Subcutaneous abdominal adipose tissue (tissue), 5 donors: ENCODE measurements at regions not wholly inside any gene's neighbourhood (a gene's known extent, or its start where the extent isn't known, plus 50 kb on each side); places are given as distances from the start of the nearest gene placed in this dataset.
"Not testable (repeated sequence)": the region's sequence is repeated elsewhere in the genome, so short reads cannot be mapped to it uniquely, and the experiment has no call there.

Experiments used
- H3K27ac ChIP-seq: one replicate; pipeline ENCODE4 v1.7.0; 2013; ENCODE audit warnings: low read depth, mild to moderate bottlenecking, inconsistent platforms, low read length, moderate library complexity
- H3K27me3 ChIP-seq, 5 donors: one replicate each; pipeline ENCODE4 v1.7.0; 2013; ENCODE audit warnings: low read length in 5 of 5, inconsistent platforms in 1 of 5; ENCODE audit not compliant: control insufficient read depth in 5 of 5, insufficient read depth in 4 of 5
- H3K36me3 ChIP-seq, 5 donors: one replicate each; pipeline ENCODE4 v1.7.0; 2013; ENCODE audit warnings: low read length in 5 of 5; ENCODE audit not compliant: control insufficient read depth in 5 of 5, insufficient read depth in 5 of 5
- H3K4me1 ChIP-seq, 5 donors: one replicate each; pipeline ENCODE4 v1.7.0; 2013; ENCODE audit warnings: low read length in 5 of 5, mild to moderate bottlenecking in 3 of 5, moderate library complexity in 1 of 5; ENCODE audit not compliant: control insufficient read depth in 5 of 5, insufficient read depth in 5 of 5
- H3K4me3 ChIP-seq, 5 donors: one replicate each; pipeline ENCODE4 v1.7.0; 2013; ENCODE audit warnings: low read length in 5 of 5, low read depth in 1 of 5
- H3K9ac ChIP-seq, 5 donors: one replicate each; pipeline ENCODE4 v1.7.0; 2013; ENCODE audit warnings: low read length in 5 of 5, mild to moderate bottlenecking in 4 of 5, moderate library complexity in 3 of 5
- H3K9me3 ChIP-seq, 5 donors: one replicate each; pipeline ENCODE4 v1.7.0; 2013; ENCODE audit warnings: low read length in 5 of 5; ENCODE audit not compliant: control insufficient read depth in 5 of 5
- donor health status: healthy.
- donor health status: healthy.
- donor health status: healthy.
- donor health status: healthy.
- donor health status: healthy.

DNA sequence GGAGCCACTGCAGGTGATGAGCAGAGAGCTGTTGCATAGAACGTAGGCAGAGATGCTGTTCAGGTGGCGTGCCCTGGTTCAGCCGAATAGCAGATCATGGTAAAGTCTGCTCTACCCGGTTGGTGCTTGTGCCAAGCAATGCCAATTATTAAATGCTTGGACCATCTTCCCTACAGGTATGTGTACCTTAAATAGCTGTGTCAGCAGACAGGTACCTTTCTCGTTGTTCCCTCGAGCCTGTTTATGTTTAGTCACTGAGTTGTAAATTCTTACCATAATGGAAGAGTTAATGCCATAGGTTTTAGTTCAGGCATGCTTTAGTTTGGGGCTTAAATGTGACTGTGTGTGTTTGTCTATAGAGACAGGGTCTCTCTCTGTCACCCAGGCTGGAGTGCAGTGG, 112.5 kb upstream of the CPM start:
- Histone ChIP-seq H3K9me3 (no peaks in the 10 kb centered on the region), H3K4me3 (no peak overlapping the region), H3K9ac (no peak overlapping the region), H3K27me3 (no peaks in the 10 kb centered on the region), H3K4me1 (no peaks in the 10 kb centered on the region), H3K36me3 (no peaks in the 10 kb centered on the region), H3K27ac (no peak overlapping the region)

DNA sequence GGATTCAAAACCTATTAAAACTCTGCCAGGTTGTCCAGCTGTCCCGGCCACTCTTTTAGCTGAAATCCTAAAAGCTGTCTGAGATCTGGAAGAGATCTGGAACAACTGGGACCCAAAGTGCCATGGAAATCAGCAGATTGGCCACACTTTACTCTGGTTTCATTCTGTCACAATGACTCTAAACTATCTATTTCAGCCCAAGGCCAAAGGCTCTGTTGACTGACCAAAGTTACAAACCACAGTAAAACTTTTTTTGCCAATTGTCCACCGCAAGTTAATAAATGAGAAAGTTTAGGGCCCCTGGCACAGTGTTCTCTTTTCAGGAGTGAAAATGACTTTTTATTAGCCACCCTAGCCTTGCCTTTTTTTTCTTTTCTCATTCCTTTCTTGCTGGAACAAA, 113.4 kb upstream of the CPM start:
- H3K4me3 ChIP-seq, result no peak overlapping the region
- no peaks in the 10 kb centered on the region for H3K9me3 ChIP-seq
- H3K27me3 ChIP-seq, result no peaks in the 10 kb centered on the region
- H3K9ac ChIP-seq, result no peak overlapping the region
- no peak overlapping the region for H3K27ac ChIP-seq
- H3K36me3 ChIP-seq, result no peaks in the 10 kb centered on the region
- no peaks in the 10 kb centered on the region for H3K4me1 ChIP-seq

GRCh38 chr12:69046920-69047319, 113.9 kb upstream of the CPM start:
- no peaks in the 10 kb centered on the region for H3K27me3 ChIP-seq
- no peak overlapping the region for H3K27ac ChIP-seq

DNA sequence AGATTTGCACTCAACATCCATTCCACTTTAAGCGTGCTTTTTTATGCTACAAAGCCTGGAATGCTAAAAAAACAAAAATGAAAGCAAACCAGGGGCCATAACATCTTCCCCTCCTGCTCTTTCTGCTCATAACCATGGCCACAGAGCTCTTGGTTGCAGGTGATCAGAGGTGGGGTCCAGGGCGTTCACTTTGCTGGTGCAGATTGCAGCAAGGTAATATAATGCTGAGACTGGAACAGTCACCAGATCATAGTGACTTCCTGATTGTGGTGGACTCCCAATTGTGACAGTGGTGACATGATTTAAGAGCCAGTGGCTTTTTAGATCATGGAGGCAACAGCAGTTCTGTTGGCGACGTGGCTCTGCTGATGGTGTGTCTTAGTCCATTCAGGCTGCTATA, 115.0 kb upstream of the CPM start:
- H3K9ac ChIP-seq, result no peak overlapping the region
- H3K4me3 ChIP-seq, result no peak overlapping the region
- no peaks in the 10 kb centered on the region for H3K9me3 ChIP-seq
- no peaks in the 10 kb centered on the region for H3K4me1 ChIP-seq
- H3K36me3 ChIP-seq, result no peaks in the 10 kb centered on the region
- H3K27me3 ChIP-seq, result no peaks in the 10 kb centered on the region
- H3K27ac ChIP-seq, result no peak overlapping the region

More at GRCh38 chr12:69046920-69047319, 113.9 kb upstream of the CPM start:
- H3K9ac ChIP-seq, result no peak overlapping the region
- no peaks in the 10 kb centered on the region for H3K36me3 ChIP-seq
- H3K9me3 ChIP-seq, result no peaks in the 10 kb centered on the region
- H3K4me3 ChIP-seq, result no peak overlapping the region
- H3K4me1 ChIP-seq, result no peaks in the 10 kb centered on the region

DNA sequence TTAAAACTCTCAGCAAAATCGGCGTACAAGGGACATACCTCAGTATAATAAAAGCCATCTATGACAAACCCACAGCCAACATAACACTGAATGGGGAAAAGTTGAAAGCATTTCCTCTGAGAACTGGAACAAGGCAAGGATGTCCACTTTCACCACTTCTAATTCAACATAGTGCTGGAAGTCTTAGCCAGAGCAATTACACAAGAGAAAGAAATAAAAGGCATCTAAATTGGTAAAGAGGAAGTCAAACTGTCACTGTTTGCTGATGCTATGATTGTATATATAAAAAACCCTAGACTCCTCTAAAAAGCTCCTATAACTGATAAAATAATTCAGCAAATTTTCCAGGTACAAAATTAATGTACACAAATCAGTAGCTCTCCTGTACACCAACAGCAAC, 116.9 kb upstream of the CPM start:
- H3K27me3 ChIP-seq, H3K9ac ChIP-seq, H3K27ac ChIP-seq, H3K4me1 ChIP-seq, H3K9me3 ChIP-seq, H3K4me3 ChIP-seq, H3K36me3 ChIP-seq: not testable (repeated sequence)

DNA sequence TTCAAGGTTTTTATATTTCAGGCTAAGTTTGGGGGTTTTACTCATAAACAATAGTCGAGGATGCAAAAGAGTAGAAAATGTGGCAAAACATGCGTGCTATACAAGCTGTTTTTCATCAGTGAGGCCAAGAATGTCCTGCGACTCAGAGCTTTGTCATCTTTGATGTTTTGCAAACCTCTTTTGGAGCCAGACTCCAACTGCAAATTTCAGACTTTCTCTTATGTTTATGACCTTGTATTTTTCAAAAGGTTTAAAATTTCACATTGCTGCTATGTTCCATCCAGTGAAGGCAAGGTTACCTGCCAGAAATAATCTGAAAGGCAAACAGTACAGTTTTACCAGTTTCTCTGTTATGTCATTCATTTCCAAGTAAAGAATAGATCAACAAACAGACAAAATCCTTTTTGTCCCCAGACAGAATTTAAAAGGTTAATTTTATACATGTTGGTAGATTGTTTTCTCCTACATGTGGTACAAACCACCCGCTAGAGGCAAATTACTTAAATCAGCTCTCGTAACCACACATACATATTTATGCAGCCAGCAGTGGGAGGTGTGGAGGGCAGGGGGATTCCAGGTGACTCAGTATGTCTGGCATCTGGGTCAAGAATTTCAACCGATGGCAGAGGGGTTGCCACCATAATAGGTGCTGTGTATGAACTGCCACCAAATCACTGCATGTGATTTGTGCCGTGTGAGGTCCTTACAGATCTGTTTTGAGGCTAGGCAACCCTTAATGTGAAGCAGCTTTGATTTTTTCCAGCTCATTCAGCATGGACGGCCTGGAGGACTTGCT, 119.8 kb upstream of the CPM start:
- Histone ChIP-seq H3K27me3 (no peaks in the 10 kb centered on the region), H3K27ac (no peak overlapping the region), H3K36me3 (no peaks in the 10 kb centered on the region), H3K4me3 (no peak overlapping the region), H3K9ac (no peak overlapping the region), H3K4me1 (peaks cover 3 to 24% (median 11%) of the 10 kb centered on the region in 5 donors), H3K9me3 (no peaks in the 10 kb centered on the region)

DNA sequence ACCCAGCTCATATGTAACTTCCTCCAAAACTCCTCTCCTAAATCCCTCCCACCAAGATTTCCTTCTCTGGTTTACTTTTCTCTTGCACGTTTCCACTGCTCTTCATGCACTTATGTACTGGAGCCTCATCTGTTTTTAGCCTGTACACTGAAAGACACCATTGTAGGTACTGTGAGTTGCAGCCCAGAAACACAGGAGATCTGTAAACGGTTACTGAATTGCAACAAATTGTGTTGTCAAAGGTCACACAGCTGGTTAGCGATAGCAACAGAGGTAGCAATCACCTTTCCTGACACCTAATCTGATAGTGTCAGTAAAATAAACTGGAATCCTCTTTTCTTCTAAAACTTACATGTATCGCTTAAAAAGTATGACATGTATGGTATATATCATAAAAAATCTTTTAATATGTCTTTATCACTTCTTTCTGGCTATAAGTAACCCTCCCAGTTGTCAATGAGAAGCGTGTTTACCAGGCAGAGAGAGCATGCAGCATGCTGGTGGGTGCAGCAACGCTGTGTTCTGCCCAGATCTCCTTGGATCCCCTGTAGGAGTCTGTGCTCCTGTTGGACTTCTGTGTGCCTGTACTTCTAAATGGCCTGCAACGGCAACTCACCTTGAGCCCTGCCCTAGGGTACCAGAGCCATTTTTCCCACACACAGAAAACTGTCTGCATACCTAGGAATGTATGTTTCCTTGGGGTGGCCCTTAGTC, 121.5 kb upstream of the CPM start:
- no peak overlapping the region for H3K9ac ChIP-seq
- no peaks in the 10 kb centered on the region for H3K36me3 ChIP-seq
- no peak overlapping the region for H3K4me3 ChIP-seq
- H3K4me1 ChIP-seq, result peaks cover 3 to 24% (median 13%) of the 10 kb centered on the region in 5 donors
- no peak overlapping the region for H3K27ac ChIP-seq
- no peaks in the 10 kb centered on the region for H3K27me3 ChIP-seq
- H3K9me3 ChIP-seq, result no peaks in the 10 kb centered on the region

DNA sequence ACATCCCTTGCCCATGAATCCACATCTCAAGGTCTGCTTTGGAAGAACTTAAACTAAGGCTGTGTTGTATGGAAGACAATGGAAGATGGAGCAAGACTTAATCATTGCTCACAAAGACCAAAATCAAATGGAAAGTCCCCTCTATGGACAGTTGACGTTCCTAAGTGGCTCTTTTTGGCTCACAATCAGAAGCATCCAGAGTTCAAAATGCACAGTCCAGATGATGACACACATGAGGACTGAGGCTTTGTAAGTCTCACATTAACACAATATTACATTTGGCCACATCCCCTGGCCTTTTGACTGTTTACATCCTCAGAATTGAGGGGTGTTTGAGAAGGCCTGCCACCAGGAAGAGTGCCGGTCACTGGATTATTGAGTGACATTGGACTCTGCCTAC, 122.3 kb upstream of the CPM start:
- H3K36me3 ChIP-seq, result no peaks in the 10 kb centered on the region
- H3K4me3 ChIP-seq, result no peak overlapping the region
- no peak overlapping the region for H3K9ac ChIP-seq
- peaks cover 3 to 24% (median 13%) of the 10 kb centered on the region in 5 donors for H3K4me1 ChIP-seq
- no peak overlapping the region for H3K27ac ChIP-seq
- no peaks in the 10 kb centered on the region for H3K9me3 ChIP-seq
- H3K27me3 ChIP-seq, result no peaks in the 10 kb centered on the region

DNA sequence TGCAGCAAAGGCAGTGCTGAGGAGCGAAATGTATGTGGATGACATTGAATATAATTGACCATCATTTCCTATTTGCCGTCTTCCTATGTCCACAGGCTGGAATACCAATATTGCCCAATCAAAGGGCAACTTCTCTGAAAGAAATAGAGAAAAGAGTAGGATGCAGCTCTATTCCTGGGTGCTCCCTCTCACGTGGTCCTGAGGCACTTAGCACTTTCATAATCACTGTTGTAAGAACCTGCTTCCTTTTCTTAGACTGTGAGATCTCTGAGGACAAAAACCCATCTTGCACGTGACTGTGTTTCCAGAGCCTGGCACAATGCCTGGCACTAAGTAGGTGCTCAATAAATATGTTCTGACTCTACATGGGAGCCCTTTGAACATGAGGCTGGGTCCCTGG, 122.7 kb upstream of the CPM start:
- no peaks in the 10 kb centered on the region for H3K27me3 ChIP-seq
- H3K9me3 ChIP-seq, result no peaks in the 10 kb centered on the region
- no peaks in the 10 kb centered on the region for H3K36me3 ChIP-seq
- no peak overlapping the region for H3K27ac ChIP-seq
- H3K4me3 ChIP-seq, result no peak overlapping the region
- H3K4me1 ChIP-seq, result peaks cover 3 to 24% (median 13%) of the 10 kb centered on the region in 5 donors
- H3K9ac ChIP-seq, result no peak overlapping the region

DNA sequence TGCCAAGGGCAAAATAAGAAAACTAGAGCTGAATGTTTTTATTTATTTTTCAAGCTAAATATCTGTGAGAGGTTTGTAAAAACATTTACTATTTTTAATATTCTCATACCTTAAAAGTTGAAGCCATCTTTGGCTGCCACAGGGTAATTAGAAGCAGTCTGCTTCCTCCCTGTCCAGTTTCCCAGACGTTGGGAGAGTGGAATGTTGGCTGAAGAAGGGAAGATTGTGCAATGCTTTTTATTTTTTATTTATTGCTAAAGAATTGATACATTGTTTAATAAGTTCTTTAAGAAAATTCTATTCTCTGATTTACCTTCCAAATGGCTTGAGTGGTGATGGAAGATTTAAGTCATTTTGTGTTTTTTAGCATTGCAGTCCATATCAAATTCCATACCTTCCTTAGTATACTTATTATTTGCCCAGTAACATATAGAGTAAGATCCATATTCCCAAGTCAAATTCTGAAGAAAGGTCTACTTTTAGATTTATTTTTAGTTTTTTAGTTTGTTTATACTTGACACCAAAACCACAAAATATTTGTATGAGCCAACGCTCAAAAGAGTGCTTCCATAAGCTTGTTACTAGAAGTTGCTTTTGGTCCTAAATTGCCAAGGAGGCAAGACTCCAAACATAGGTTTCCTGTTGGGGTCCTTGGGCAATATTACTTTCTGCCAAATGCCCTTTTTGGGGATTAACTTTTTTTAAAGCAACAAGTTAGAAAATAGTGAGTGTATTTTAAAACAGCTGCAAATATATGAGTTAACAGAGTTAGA, 124.0 kb upstream of the CPM start:
- no peaks in the 10 kb centered on the region for H3K9me3 ChIP-seq
- no peaks in the 10 kb centered on the region for H3K36me3 ChIP-seq
- H3K27ac ChIP-seq, result no peak overlapping the region
- no peak overlapping the region for H3K9ac ChIP-seq
- no peaks in the 10 kb centered on the region for H3K27me3 ChIP-seq
- H3K4me3 ChIP-seq, result no peak overlapping the region
- peaks cover 3 to 28% (median 13%) of the 10 kb centered on the region in 5 donors for H3K4me1 ChIP-seq
